MM.1S (cell line): ENCODE measurements at regions not wholly inside any gene's neighbourhood (a gene's known extent, or its start where the extent isn't known, plus 50 kb on each side); places are given as distances from the start of the nearest gene placed in this dataset.

Source experiments
- DNase-seq: peaks from one replicate; pipeline ENCODE4 v3.0.0-alpha.2; 2015
- H2AFZ ChIP-seq: fragments of 300-600 bp; sonication (generic); 2 replicates; pipeline ENCODE4 v1.6.0; 2016; ENCODE audit warnings: antibody characterized with exemption, low read length
- H3F3A ChIP-seq: fragments of 300-600 bp; sonication (generic); 2 replicates; pipeline ENCODE4 v1.6.1; 2016; ENCODE audit warnings: mild to moderate bottlenecking, antibody characterized with exemption, low read length, moderate library complexity, mixed read lengths; ENCODE audit not compliant: insufficient read depth
- H3K27ac ChIP-seq: fragments of 300-600 bp; sonication (generic); 2 replicates; pipeline ENCODE4 v1.5.1; 2016; ENCODE audit warnings: mild to moderate bottlenecking, low read length
- H3K27me3 ChIP-seq: fragments of 300-600 bp; sonication (generic); replicated peaks from 2 replicates; pipeline ENCODE4 v1.6.0; 2016; ENCODE audit warnings: low read length; ENCODE audit not compliant: insufficient read depth
- H3K36me3 ChIP-seq: fragments of 300-600 bp; sonication (generic); replicated peaks from 2 replicates; pipeline ENCODE4 v1.6.1; 2016; ENCODE audit warnings: mild to moderate bottlenecking, low read length, mixed read lengths; ENCODE audit not compliant: insufficient read depth
- H3K4me1 ChIP-seq: fragments of 300-600 bp; sonication (generic); 2 replicates; pipeline ENCODE4 v1.6.1; 2016; ENCODE audit warnings: low read length, mixed read lengths
- H3K4me2 ChIP-seq: fragments of 300-600 bp; sonication (generic); 2 replicates; pipeline ENCODE4 v1.6.0; 2016; ENCODE audit warnings: low read depth, low read length
- H3K4me3 ChIP-seq: fragments of 300-600 bp; sonication (generic); 2 replicates; pipeline ENCODE4 v1.5.1; 2016; ENCODE audit warnings: low read length, mixed read lengths
- H3K79me2 ChIP-seq: fragments of 300-600 bp; sonication (generic); 2 replicates; pipeline ENCODE4 v1.6.1; 2016; ENCODE audit warnings: mixed run types, low read length, mixed read lengths
- H3K9ac ChIP-seq: fragments of 300-600 bp; sonication (generic); 2 replicates; pipeline ENCODE4 v1.6.1; 2016; ENCODE audit warnings: low read length, mixed read lengths
- H3K9me2 ChIP-seq: fragments of 300-600 bp; sonication (generic); replicated peaks from 2 replicates; pipeline ENCODE4 v1.6.1; 2016; ENCODE audit warnings: mild to moderate bottlenecking, low read length, mixed read lengths; ENCODE audit not compliant: insufficient read depth
- H3K9me3 ChIP-seq: fragments of 300-600 bp; sonication (generic); replicated peaks from 2 replicates; pipeline ENCODE4 v1.6.1; 2016; ENCODE audit warnings: mild to moderate bottlenecking, low read length, mixed read lengths; ENCODE audit not compliant: insufficient read depth
- H4K20me1 ChIP-seq: fragments of 300-600 bp; sonication (generic); 2 replicates; pipeline ENCODE4 v1.6.1; 2016; ENCODE audit warnings: mild to moderate bottlenecking, low read length, moderate library complexity, mixed read lengths; ENCODE audit not compliant: insufficient read depth
- CTCF ChIP-seq: fragments of 300-600 bp; sonication (generic); IDR thresholded peaks from 2 replicates; pipeline ENCODE4 v1.5.1; 2016; ENCODE audit warnings: antibody characterized with exemption, low read length, mixed read lengths
- EZH2 ChIP-seq: fragments of 300-600 bp; sonication (generic); optimal IDR thresholded peaks from 2 replicates; pipeline ENCODE3; 2017; ENCODE audit warnings: low read depth, mild to moderate bottlenecking, antibody characterized with exemption, low read length, mixed read lengths
- EZH2phosphoT487 ChIP-seq: fragments of 300-600 bp; sonication (generic); IDR thresholded peaks from 2 replicates; pipeline ENCODE4 v1.6.1; 2018; ENCODE audit warnings: antibody characterized with exemption, low read length

- Histone ChIP-seq H3K4me1 (no peaks in the 10 kb centered on the region), H3K4me2 (no peak overlapping the region), H3K27ac (no peak overlapping the region), H3K9me3 (no peaks in the 10 kb centered on the region), H3K4me3 (no peak overlapping the region), H3K9me2 (no peaks in the 10 kb centered on the region), H4K20me1 (no peaks in the 10 kb centered on the region), H3K9ac (no peak overlapping the region), H3K27me3 (no peaks in the 10 kb centered on the region), H2AFZ (no peak overlapping the region), H3K79me2 (no peaks in the 10 kb centered on the region), H3F3A (no peaks in the 10 kb centered on the region), H3K36me3 (no peaks in the 10 kb centered on the region)
- DNase-seq, result no peak
- TF ChIP-seq CTCF (no peak), EZH2 (no peak), EZH2phosphoT487 (no peak)
These were observed 61.5 kb downstream of the DHRS2 start for GRCh38 chr14:23697680-23698079.

GRCh38 chr14:23702656-23703426 lies 66.7 kb downstream of the DHRS2 start:
- no peak for TF ChIP-seq EZH2phosphoT487
- no peak for TF ChIP-seq CTCF
- no peak for TF ChIP-seq EZH2
- H3K79me2 ChIP-seq, result no peaks in the 10 kb centered on the region
- H3K36me3 ChIP-seq, result no peaks in the 10 kb centered on the region
- no peaks in the 10 kb centered on the region for H3F3A ChIP-seq
- H3K9me2 ChIP-seq, result no peaks in the 10 kb centered on the region
- H3K9ac ChIP-seq, result no peak overlapping the region
- H3K4me3 ChIP-seq, result no peak overlapping the region
- H3K4me1 ChIP-seq, result no peaks in the 10 kb centered on the region
- H4K20me1 ChIP-seq, result no peaks in the 10 kb centered on the region
- H2AFZ ChIP-seq, result no peak overlapping the region
- no peak for DNase-seq
- H3K4me2 ChIP-seq, result no peak overlapping the region
- H3K27me3 ChIP-seq, result no peaks in the 10 kb centered on the region
- no peaks in the 10 kb centered on the region for H3K9me3 ChIP-seq
- H3K27ac ChIP-seq, result no peak overlapping the region

- no peak for DNase-seq
- Histone ChIP-seq H3K36me3 (no peaks in the 10 kb centered on the region), H3K79me2 (no peaks in the 10 kb centered on the region), H3K27me3 (no peaks in the 10 kb centered on the region), H3K4me3 (no peak overlapping the region), H3K4me2 (no peak overlapping the region), H2AFZ (no peak overlapping the region), H3K9me2 (no peaks in the 10 kb centered on the region), H4K20me1 (no peaks in the 10 kb centered on the region), H3K4me1 (no peaks in the 10 kb centered on the region), H3F3A (no peaks in the 10 kb centered on the region), H3K9ac (no peak overlapping the region), H3K27ac (no peak overlapping the region), H3K9me3 (no peaks in the 10 kb centered on the region)
- TF ChIP-seq EZH2 (no peak), EZH2phosphoT487 (no peak), CTCF (no peak)
These were observed 68.7 kb downstream of the DHRS2 start for GRCh38 chr14:23704890-23705289.
